HCT116 (cell line): ENCODE measurements at regions not wholly inside any gene's neighbourhood (a gene's known extent, or its start where the extent isn't known, plus 50 kb on each side); places are given as distances from the start of the nearest gene placed in this dataset.

ENCODE experiments used
- ATAC-seq: fragments of 200-7000 bp; cut with Tn5 transposase; 2 replicates; pipeline ENCODE4 v1.9.1; 2020; ENCODE audit warnings: mild to moderate bottlenecking, moderate library complexity
- BruUV-seq: library from RNA; stranded (reverse); fragments of 400-500 nt; replicated peaks from 2 replicates; lab custom pipeline; 2021; lab: Mats Ljungman, UMichigan
- CTCF ChIA-PET: fragments of 300-600 bp; sonication (Branson Sonifier 250); formaldehyde crosslinking; loops from one replicate; lab custom pipeline; 2021; ENCODE audit warnings: antibody characterized with exemption; lab: Charles Lee
- POLR2A ChIA-PET: fragments of 300-600, 350-600 bp; sonication (Branson Sonifier 250); formaldehyde crosslinking; loops from one replicate; lab custom pipeline; 2021; ENCODE audit warnings: antibody characterized with exemption; lab: Charles Lee
- RAD21 ChIA-PET, 2 experiments: fragments of 300-600 bp; sonication (Branson Sonifier 250); formaldehyde crosslinking; loops; one replicate each; lab custom pipeline; 2023; ENCODE audit warnings: low total read pairs in 2 of 2; ENCODE audit not compliant: uncharacterized antibody in 2 of 2, unreplicated experiment in 2 of 2, low non-redundant PET in 1 of 2; lab: Charles Lee
- DNase-seq: peaks from one replicate; pipeline ENCODE4 v3.0.0-alpha.2; 2010; ENCODE audit warnings: low read depth, low spot score
- H2AFZ ChIP-seq: fragments of 200-600 bp; shearing (Covaris generic), sonication (generic); 2 replicates; pipeline ENCODE4 v1.6.1; 2017; ENCODE audit warnings: low read depth, mixed run types, mixed read lengths, antibody characterized with exemption, low read length; ENCODE audit not compliant: poor library complexity, severe bottlenecking
- H3K27ac ChIP-seq: 2 replicates; pipeline ENCODE4 v1.5.1; 2012; ENCODE audit warnings: low read depth, low read length
- H3K27me3 ChIP-seq: fragments of 200-600 bp; sonication (generic); 2 replicates; pipeline ENCODE4 v1.6.1; 2016; ENCODE audit warnings: mixed run types, low read length, mixed read lengths; ENCODE audit not compliant: insufficient read depth
- H3K36me3 ChIP-seq, 2 experiments: fragments of 200-500 bp in 1 of 2; fragments of 200-600 bp in 1 of 2; sonication (Bioruptor generic) in 1 of 2; sonication (generic) in 1 of 2; 2 replicates each; pipeline versions ENCODE4 v1.5.1 to v1.6.1; 2014 to 2016; ENCODE audit warnings: low read length in 2 of 2, inconsistent platforms in 1 of 2, mixed read lengths in 1 of 2, mixed run types in 1 of 2; ENCODE audit not compliant: insufficient read depth in 2 of 2, control insufficient read depth in 1 of 2
- H3K4me1 ChIP-seq, 2 experiments: fragments of 200-600 bp in 1 of 2; sonication (generic) in 1 of 2; 2 replicates each; pipeline versions ENCODE4 v1.5.1 to v1.6.1; 2012 to 2017; ENCODE audit warnings: low read length in 2 of 2, inconsistent platforms in 1 of 2, mild to moderate bottlenecking in 1 of 2, mixed read lengths in 1 of 2, mixed run types in 1 of 2, moderate library complexity in 1 of 2; ENCODE audit not compliant: insufficient read depth in 2 of 2, control insufficient read depth in 1 of 2
- H3K4me2 ChIP-seq: fragments of 200-600 bp; sonication (generic); 2 replicates; pipeline ENCODE4 v1.6.1; 2017; ENCODE audit warnings: mixed run types, low read length, mixed read lengths
- H3K4me3 ChIP-seq, 2 experiments: fragments of 200-600 bp in 1 of 2; sonication (generic) in 1 of 2; replicated peaks in 1 of 2; 2 replicates each; pipeline ENCODE4 v1.5.1; 2011 to 2016; ENCODE audit warnings: low read length in 2 of 2, control low read depth in 1 of 2, low read depth in 1 of 2, mild to moderate bottlenecking in 1 of 2, mixed read lengths in 1 of 2, mixed run types in 1 of 2
- H3K79me2 ChIP-seq: fragments of 200-600 bp; sonication (generic); 2 replicates; pipeline ENCODE4 v1.6.1; 2017; ENCODE audit warnings: mild to moderate bottlenecking, mixed run types, low read length, moderate library complexity, mixed read lengths; ENCODE audit not compliant: insufficient read depth
- H3K9ac ChIP-seq: fragments of 200-600 bp; sonication (generic); 2 replicates; pipeline ENCODE4 v1.6.1; 2016; ENCODE audit warnings: low read length, mixed read lengths
- H3K9me2 ChIP-seq: fragments of 200-600 bp; sonication (generic), shearing (Covaris generic); 2 replicates; pipeline ENCODE4 v1.6.1; 2017; ENCODE audit warnings: mixed run types, mild to moderate bottlenecking, moderate library complexity; ENCODE audit not compliant: insufficient read depth
- H3K9me3 ChIP-seq, 2 experiments: fragments of 200-500 bp in 1 of 2; fragments of 200-600 bp in 1 of 2; sonication (Bioruptor generic) in 1 of 2; sonication (generic) in 1 of 2; 2 replicates each; pipeline ENCODE4 v1.6.1; 2014 to 2017; ENCODE audit warnings: low read length in 2 of 2, mixed read lengths in 2 of 2, inconsistent platforms in 1 of 2, low read depth in 1 of 2, mild to moderate bottlenecking in 1 of 2, mixed run types in 1 of 2, moderate library complexity in 1 of 2; ENCODE audit not compliant: control insufficient read depth in 1 of 2, insufficient read depth in 1 of 2
- H4K20me1 ChIP-seq: fragments of 200-600 bp; sonication (generic), shearing (Covaris generic); 2 replicates; pipeline ENCODE4 v1.6.1; 2017; ENCODE audit warnings: mixed run types, mild to moderate bottlenecking, moderate library complexity; ENCODE audit not compliant: insufficient read depth
- CTCF ChIP-seq, 3 experiments: fragments of 200-600 bp in 1 of 3; sonication (generic) in 1 of 3; IDR thresholded peaks in 2 of 3; conservative IDR thresholded peaks in 1 of 3; 2 replicates each; pipeline ENCODE4 v1.5.1; 2012 to 2017; ENCODE audit warnings: low read depth in 2 of 3, low read length in 2 of 3, antibody characterized with exemption in 1 of 3, borderline replicate concordance in 1 of 3, control low read depth in 1 of 3, mild to moderate bottlenecking in 1 of 3, mixed read lengths in 1 of 3, mixed run types in 1 of 3, moderate library complexity in 1 of 3; ENCODE audit not compliant: insufficient read depth in 1 of 3
- EGR1 ChIP-seq: IDR thresholded peaks from 2 replicates; pipeline ENCODE4 v1.6.1; 2012; ENCODE audit warnings: low read depth
- ELF1 ChIP-seq: IDR thresholded peaks from 2 replicates; pipeline ENCODE4 v1.6.1; 2012; ENCODE audit warnings: low read depth, borderline replicate concordance
- EZH2 ChIP-seq: fragments of 200-600 bp; sonication (generic); IDR thresholded peaks from 2 replicates; pipeline ENCODE4 v1.6.1; 2017; ENCODE audit warnings: antibody characterized with exemption, mixed run types
- EZH2phosphoT487 ChIP-seq: fragments of 200-600 bp; IDR thresholded peaks from 2 replicates; pipeline ENCODE4 v1.6.1; 2018; ENCODE audit warnings: antibody characterized with exemption, borderline replicate concordance
- FOSL1 ChIP-seq: IDR thresholded peaks from 2 replicates; pipeline ENCODE4 v1.6.1; 2012; ENCODE audit warnings: low read depth
- JUND ChIP-seq: IDR thresholded peaks from 2 replicates; pipeline ENCODE4 v1.6.1; 2012
- MAX ChIP-seq: IDR thresholded peaks from 2 replicates; pipeline ENCODE4 v1.6.1; 2012
- POLR2A ChIP-seq: IDR thresholded peaks from 2 replicates; pipeline ENCODE4 v1.7.0; 2011; ENCODE audit warnings: borderline replicate concordance; ENCODE audit not compliant: insufficient read depth, insufficient read length; ENCODE audit errors: extremely low read depth
- POLR2AphosphoS5 ChIP-seq: IDR thresholded peaks from 2 replicates; pipeline ENCODE4 v1.6.1; 2011; ENCODE audit warnings: mild to moderate bottlenecking, low read depth, low read length, moderate library complexity
- RAD21 ChIP-seq: IDR thresholded peaks from 2 replicates; pipeline ENCODE4 v1.6.1; 2012; ENCODE audit warnings: low read depth, mild to moderate bottlenecking
- SP1 ChIP-seq: IDR thresholded peaks from 2 replicates; pipeline ENCODE4 v1.6.1; 2012; ENCODE audit warnings: low read depth
- SRF ChIP-seq: IDR thresholded peaks from 2 replicates; pipeline ENCODE4 v1.6.1; 2012; ENCODE audit warnings: low read depth
- TCF7L2 ChIP-seq: IDR thresholded peaks from 2 replicates; pipeline ENCODE4 v1.7.0; 2011; ENCODE audit warnings: borderline replicate concordance, inconsistent platforms; ENCODE audit not compliant: insufficient read depth, insufficient read length; ENCODE audit errors: extremely low read depth
- YY1 ChIP-seq: IDR thresholded peaks from 2 replicates; pipeline ENCODE4 v1.6.1; 2011; ENCODE audit warnings: low read length, low read depth, moderate library complexity, mild to moderate bottlenecking; ENCODE audit not compliant: insufficient replicate concordance; ENCODE audit errors: extremely low read depth
- ZFX ChIP-seq: fragments of 450-650 bp; IDR thresholded peaks from 2 replicates; pipeline ENCODE4 v1.6.1; 2017
- intact Hi-C: fragments of 100-400 bp; cut with micrococcal nuclease; formaldehyde crosslinking; loops from 2 replicates; pipeline ENCODE4 v1.10.0; 2022
- TF ChIP-seq, protein P1 (sequence below): IDR thresholded peaks from 2 replicates; pipeline ENCODE4 v1.6.1; 2012

GRCh38 chr18:4871197-4871596, 325.9 kb downstream of the AKAIN1 start:
- H3K27ac ChIP-seq: no peak overlapping the region
- no peaks in the 10 kb centered on the region for H3K27me3 ChIP-seq
- H3K9ac ChIP-seq: no peak overlapping the region
- H4K20me1 ChIP-seq: no peaks in the 10 kb centered on the region
- DNase-seq (no peak), ATAC-seq (no peak)
- RAD21 ChIA-PET: no interaction called here
- no TSS peak for BruUV-seq
- no peaks in the 10 kb centered on the region for H3K36me3 ChIP-seq
- no peak overlapping the region for H2AFZ ChIP-seq
- intact Hi-C loops: no loop called here
- CTCF ChIA-PET: no interaction called here
- H3K9me2 ChIP-seq: no peaks in the 10 kb centered on the region
- peaks cover 13 to 21% of the 10 kb centered on the region in 2 experiments; a peak in 3 of 4 replicates for H3K9me3 ChIP-seq
- H3K4me3 ChIP-seq: no peak overlapping the region
- no peak for TF ChIP-seq CTCF (IDR thresholded peaks at IDR 0.05 in 2 of 3, conservative IDR thresholded peaks at IDR 0.05 in 1 of 3; ENCODE audit: borderline replicate concordance in 1 of 3, insufficient read depth in 1 of 3, low read depth in 2 of 3, low read length in 2 of 3)
- TF ChIP-seq, protein P1, sequence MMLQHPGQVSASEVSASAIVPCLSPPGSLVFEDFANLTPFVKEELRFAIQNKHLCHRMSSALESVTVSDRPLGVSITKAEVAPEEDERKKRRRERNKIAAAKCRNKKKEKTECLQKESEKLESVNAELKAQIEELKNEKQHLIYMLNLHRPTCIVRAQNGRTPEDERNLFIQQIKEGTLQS: no peak
- no peak for TF ChIP-seq TCF7L2
- TF ChIP-seq FOSL1: no peak
- no peak for TF ChIP-seq SRF
- TF ChIP-seq JUND: no peak
- TF ChIP-seq POLR2A: no peak
- POLR2A ChIA-PET: no interaction called here
- H3K4me2 ChIP-seq: no peak overlapping the region
- H3K79me2 ChIP-seq: no peaks in the 10 kb centered on the region
- no peaks in the 10 kb centered on the region for H3K4me1 ChIP-seq

DNA sequence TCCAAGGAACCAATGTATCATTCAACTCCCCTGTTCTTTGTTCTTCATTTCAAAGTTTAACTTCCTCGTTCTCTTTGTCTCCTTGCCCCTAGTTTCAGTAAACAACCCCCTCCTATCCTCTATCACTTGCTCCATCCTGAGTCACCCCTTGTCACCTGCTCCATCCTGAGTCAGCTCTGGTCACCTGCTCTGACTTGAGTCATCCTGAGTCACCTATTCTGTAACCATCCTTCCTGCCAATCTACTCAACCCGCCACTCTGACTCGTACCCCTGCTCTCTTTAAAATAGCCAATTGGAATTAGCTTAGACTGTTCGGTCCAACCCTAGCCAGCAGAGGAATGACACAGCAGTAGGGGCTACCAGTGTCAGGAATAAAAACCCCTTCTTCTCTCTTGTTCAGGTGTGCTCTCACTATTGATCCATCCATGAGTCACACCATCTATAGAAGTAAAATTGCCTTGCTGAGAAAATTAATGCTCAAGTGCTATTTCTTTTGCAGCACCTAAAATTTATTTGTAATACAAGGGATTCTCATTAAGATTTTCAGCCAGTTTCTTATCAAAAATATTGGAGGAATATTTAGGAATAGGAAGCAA, 326.8 kb downstream of the AKAIN1 start:
- no peak overlapping the region for H2AFZ ChIP-seq
- no peaks in the 10 kb centered on the region for H3K79me2 ChIP-seq
- H3K27me3 ChIP-seq: no peaks in the 10 kb centered on the region
- no peaks in the 10 kb centered on the region for H3K4me1 ChIP-seq
- ChIA-PET CTCF (no interaction called here), RAD21 (no interaction called here), POLR2A (no interaction called here)
- H3K9me3 ChIP-seq: peaks cover 13 to 24% of the 10 kb centered on the region in 2 experiments; a peak in 2 of 4 replicates
- no peaks in the 10 kb centered on the region for H3K36me3 ChIP-seq
- H3K4me2 ChIP-seq: no peak overlapping the region
- no peaks in the 10 kb centered on the region for H3K9me2 ChIP-seq
- no peak overlapping the region for H3K9ac ChIP-seq
- no peak overlapping the region for H3K4me3 ChIP-seq
- BruUV-seq: no TSS peak
- intact Hi-C loops: no loop called here
- ATAC-seq (no peak), DNase-seq (no peak)
- no peaks in the 10 kb centered on the region for H4K20me1 ChIP-seq
- H3K27ac ChIP-seq: no peak overlapping the region
- no peak for TF ChIP-seq SP1
- TF ChIP-seq EZH2: no peak
- TF ChIP-seq JUND: no peak
- TF ChIP-seq EGR1: no peak
- no peak for TF ChIP-seq MAX
- no peak for TF ChIP-seq RAD21
- TF ChIP-seq CTCF (IDR thresholded peaks at IDR 0.05 in 2 of 3, conservative IDR thresholded peaks at IDR 0.05 in 1 of 3; ENCODE audit: borderline replicate concordance in 1 of 3, insufficient read depth in 1 of 3, low read depth in 2 of 3, low read length in 2 of 3): no peak
- no peak for TF ChIP-seq ELF1
- TF ChIP-seq POLR2AphosphoS5: no peak
- TF ChIP-seq FOSL1: no peak
- no peak for TF ChIP-seq YY1
- no peak for TF ChIP-seq EZH2phosphoT487
- TF ChIP-seq ZFX: no peak
